H1 (cell line): ENCODE measurements at regions not wholly inside any gene's neighbourhood (a gene's known extent, or its start where the extent isn't known, plus 50 kb on each side); places are given as distances from the start of the nearest gene placed in this dataset.

Experiments
- CHD1 ChIP-seq: IDR thresholded peaks from 2 replicates; pipeline ENCODE4 v1.6.1; 2012; ENCODE audit warnings: low read depth, low read length, improper control_type of control experiment
- EP300 ChIP-seq, 2 experiments: IDR thresholded peaks; 1 replicate in 1 of 2; 2 replicates in 1 of 2; pipeline ENCODE4 v1.6.1; 2011 to 2012; ENCODE audit warnings: low read depth in 2 of 2, low read length in 2 of 2, mild to moderate bottlenecking in 2 of 2, borderline replicate concordance in 1 of 2, inconsistent platforms in 1 of 2, moderate library complexity in 1 of 2
- HDAC6 ChIP-seq: IDR thresholded peaks from one replicate; pipeline ENCODE4 v1.7.1; 2012; ENCODE audit warnings: low read depth, mild to moderate bottlenecking, inconsistent platforms, low read length, moderate library complexity
- POLR2A ChIP-seq, 2 experiments: IDR thresholded peaks; 1 replicate in 1 of 2; 2 replicates in 1 of 2; pipeline ENCODE4 v1.6.1; 2011; ENCODE audit warnings: low read depth in 2 of 2, low read length in 2 of 2, mild to moderate bottlenecking in 2 of 2; ENCODE audit errors: control extremely low read depth in 1 of 2
- SP2 ChIP-seq: IDR thresholded peaks from 2 replicates; pipeline ENCODE4 v1.6.1; 2012; ENCODE audit warnings: mild to moderate bottlenecking, low read length, inconsistent platforms
- SP4 ChIP-seq: IDR thresholded peaks from 2 replicates; pipeline ENCODE4 v1.6.1; 2012; ENCODE audit warnings: low read length, inconsistent platforms
- SUZ12 ChIP-seq: fragments of 200-600 bp; sonication (generic); IDR thresholded peaks from 2 replicates; pipeline ENCODE4 v1.6.1; 2012; ENCODE audit warnings: mild to moderate bottlenecking, inconsistent platforms, low read length, moderate library complexity, mixed read lengths
- TAF1 ChIP-seq: IDR thresholded peaks from 2 replicates; pipeline ENCODE4 v1.6.1; 2011; ENCODE audit warnings: mild to moderate bottlenecking, low read depth, low read length
- TAF7 ChIP-seq: optimal IDR thresholded peaks from 2 replicates; pipeline ENCODE3; 2011; ENCODE audit warnings: low read depth, mild to moderate bottlenecking, inconsistent platforms, low read length, moderate library complexity, borderline replicate concordance
- TEAD4 ChIP-seq: IDR thresholded peaks from 2 replicates; pipeline ENCODE4 v1.6.1; 2012; ENCODE audit warnings: low read depth, low read length, inconsistent platforms, mixed read lengths
- YY1 ChIP-seq: IDR thresholded peaks from 2 replicates; pipeline ENCODE4 v1.6.1; 2011; ENCODE audit warnings: low read depth, mild to moderate bottlenecking, low read length
- TF ChIP-seq, protein P1 (sequence below), 3 experiments: IDR thresholded peaks; 1 replicate in 2 of 3; 2 replicates in 1 of 3; pipeline versions ENCODE4 v1.5.1 to v1.6.1; 2011; ENCODE audit warnings: low read length in 3 of 3, mild to moderate bottlenecking in 3 of 3, inconsistent platforms in 2 of 3, low read depth in 1 of 3, moderate library complexity in 1 of 3; ENCODE audit not compliant: insufficient read depth in 1 of 3; ENCODE audit errors: control extremely low read depth in 1 of 3
- TF ChIP-seq, protein P2 (sequence below): IDR thresholded peaks from 2 replicates; pipeline ENCODE4 v1.6.1; 2011; ENCODE audit warnings: low read length, improper control_type of control experiment
- TF ChIP-seq, protein P3 (sequence below): IDR thresholded peaks from 2 replicates; pipeline ENCODE4 v1.6.1; 2012; ENCODE audit warnings: inconsistent platforms

DNA sequence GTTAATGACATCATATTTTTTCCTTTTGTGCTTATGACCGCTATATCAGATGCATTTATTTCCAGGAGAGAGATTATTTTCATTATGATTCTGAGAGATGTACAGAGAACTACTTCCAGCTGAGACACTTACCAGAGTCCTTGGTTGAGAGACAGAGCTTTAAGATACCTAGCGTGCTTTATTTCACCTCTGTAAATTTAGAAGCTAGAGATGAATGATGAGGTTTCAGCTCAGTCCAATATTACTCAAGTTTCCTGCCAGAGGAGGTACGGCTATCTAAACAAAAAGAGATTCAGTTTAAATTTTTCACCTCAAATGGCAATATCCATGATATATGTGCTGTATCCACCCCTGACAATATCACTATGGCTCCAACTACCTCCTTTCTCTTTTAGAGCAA, 182.6 kb upstream of the FAM3C start:
- TF ChIP-seq, protein P1, sequence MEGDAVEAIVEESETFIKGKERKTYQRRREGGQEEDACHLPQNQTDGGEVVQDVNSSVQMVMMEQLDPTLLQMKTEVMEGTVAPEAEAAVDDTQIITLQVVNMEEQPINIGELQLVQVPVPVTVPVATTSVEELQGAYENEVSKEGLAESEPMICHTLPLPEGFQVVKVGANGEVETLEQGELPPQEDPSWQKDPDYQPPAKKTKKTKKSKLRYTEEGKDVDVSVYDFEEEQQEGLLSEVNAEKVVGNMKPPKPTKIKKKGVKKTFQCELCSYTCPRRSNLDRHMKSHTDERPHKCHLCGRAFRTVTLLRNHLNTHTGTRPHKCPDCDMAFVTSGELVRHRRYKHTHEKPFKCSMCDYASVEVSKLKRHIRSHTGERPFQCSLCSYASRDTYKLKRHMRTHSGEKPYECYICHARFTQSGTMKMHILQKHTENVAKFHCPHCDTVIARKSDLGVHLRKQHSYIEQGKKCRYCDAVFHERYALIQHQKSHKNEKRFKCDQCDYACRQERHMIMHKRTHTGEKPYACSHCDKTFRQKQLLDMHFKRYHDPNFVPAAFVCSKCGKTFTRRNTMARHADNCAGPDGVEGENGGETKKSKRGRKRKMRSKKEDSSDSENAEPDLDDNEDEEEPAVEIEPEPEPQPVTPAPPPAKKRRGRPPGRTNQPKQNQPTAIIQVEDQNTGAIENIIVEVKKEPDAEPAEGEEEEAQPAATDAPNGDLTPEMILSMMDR (IDR thresholded peaks at IDR 0.05; ENCODE audit: control extremely low read depth in 1 of 3, insufficient read depth in 1 of 3, low read depth in 1 of 3, low read length in 3 of 3): no peak
- TF ChIP-seq EP300 (IDR thresholded peaks at IDR 0.05; ENCODE audit: borderline replicate concordance in 1 of 2, low read depth in 2 of 2, low read length in 2 of 2): no peak
- no peak for TF ChIP-seq YY1
- TF ChIP-seq TEAD4: no peak
- no peak for TF ChIP-seq SP2
- TF ChIP-seq HDAC6: no peak
- TF ChIP-seq CHD1: no peak
- TF ChIP-seq POLR2A (IDR thresholded peaks at IDR 0.05; ENCODE audit: control extremely low read depth in 1 of 2, low read depth in 2 of 2, low read length in 2 of 2): no peak
- TF ChIP-seq SUZ12: no peak
- no peak for TF ChIP-seq TAF7
- TF ChIP-seq, protein P2, sequence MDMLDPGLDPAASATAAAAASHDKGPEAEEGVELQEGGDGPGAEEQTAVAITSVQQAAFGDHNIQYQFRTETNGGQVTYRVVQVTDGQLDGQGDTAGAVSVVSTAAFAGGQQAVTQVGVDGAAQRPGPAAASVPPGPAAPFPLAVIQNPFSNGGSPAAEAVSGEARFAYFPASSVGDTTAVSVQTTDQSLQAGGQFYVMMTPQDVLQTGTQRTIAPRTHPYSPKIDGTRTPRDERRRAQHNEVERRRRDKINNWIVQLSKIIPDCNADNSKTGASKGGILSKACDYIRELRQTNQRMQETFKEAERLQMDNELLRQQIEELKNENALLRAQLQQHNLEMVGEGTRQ: no peak
- no peak for TF ChIP-seq TAF1
- TF ChIP-seq, protein P3, sequence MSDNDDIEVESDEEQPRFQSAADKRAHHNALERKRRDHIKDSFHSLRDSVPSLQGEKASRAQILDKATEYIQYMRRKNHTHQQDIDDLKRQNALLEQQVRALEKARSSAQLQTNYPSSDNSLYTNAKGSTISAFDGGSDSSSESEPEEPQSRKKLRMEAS: no peak
- TF ChIP-seq SP4: no peak
